GM18507 (cell line): ENCODE measurements at regions not wholly inside any gene's neighbourhood (a gene's known extent, or its start where the extent isn't known, plus 50 kb on each side); places are given as distances from the start of the nearest gene placed in this dataset.
"Not testable (repeated sequence)": the region's sequence is repeated elsewhere in the genome, so short reads cannot be mapped to it uniquely, and the experiment has no call there.

Experiments
- DNase-seq: peaks from one replicate; pipeline ENCODE4 v3.0.0; 2011; ENCODE audit warnings: low read depth; ENCODE audit not compliant: insufficient read length; ENCODE audit errors: extremely low spot score
- FAIRE-seq: peaks from 2 replicates; lab custom pipeline; 2011; peaks lifted over from hg19 to GRCh38; lab: Jason Lieb, UNC

DNA sequence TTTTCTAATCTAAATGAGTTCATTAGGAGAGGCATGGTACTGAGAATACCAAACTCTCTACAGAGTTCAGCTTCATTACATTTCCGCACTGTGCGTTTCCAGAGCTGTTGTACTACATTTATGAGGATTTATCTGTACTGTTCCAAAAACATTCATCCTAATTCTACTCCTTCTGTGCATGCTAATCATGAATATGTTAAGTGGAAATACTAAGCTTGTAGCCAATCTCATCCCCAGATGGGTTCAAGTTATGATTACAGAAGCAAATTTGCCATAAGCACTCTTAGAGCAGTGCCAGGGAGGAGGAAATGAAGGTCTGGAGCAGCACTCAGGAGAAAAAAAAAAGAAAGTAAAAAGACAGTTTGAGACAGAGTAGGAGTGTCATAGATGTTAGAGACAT is 544.3 kb downstream of the GBE1 start:
- no peak for FAIRE-seq
- no peak for DNase-seq

- DNase-seq (no peak), FAIRE-seq (no peak)
These were observed 545.3 kb downstream of the GBE1 start for GRCh38 chr3:81216192-81216591.

DNA sequence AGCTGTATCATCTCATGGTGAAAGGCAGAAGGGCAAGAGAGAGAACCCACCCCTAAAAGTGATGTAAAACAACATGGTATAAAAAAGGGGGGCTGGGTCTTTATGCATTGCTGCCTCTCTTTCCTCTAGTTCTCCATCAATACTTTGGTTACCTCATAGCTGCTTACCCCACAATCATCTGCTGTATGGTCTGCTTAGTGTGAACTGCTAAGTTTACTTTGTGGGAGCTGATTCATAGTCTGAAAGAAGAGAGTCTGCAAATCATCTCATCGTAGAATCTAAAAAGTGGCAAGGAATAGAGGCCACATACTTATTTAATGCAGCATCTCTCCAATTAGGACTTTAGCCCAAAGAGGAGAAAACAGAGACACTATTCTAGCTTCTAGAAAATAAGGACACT is 546.8 kb downstream of the GBE1 start:
- DNase-seq (no peak), FAIRE-seq (no peak)

DNA sequence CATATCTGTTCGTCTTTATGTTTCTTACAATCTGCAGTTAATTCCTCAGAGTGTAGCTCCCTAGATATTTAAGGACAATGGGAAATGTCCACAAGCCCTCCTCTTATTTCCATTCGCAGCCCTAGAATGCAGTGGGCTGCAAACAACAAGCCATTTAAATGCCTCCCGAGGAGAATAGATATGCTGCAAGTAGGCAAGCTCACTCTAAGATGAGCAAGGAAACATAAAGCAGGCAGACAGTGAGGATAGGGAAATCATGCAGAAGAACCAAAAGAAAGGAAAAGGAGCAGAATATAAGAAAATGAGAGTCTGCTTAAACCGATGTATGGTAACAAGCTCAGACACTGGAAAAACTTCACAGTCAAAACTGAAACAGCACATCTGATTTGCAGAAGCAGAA is 561.9 kb downstream of the GBE1 start:
- DNase-seq = no peak
- no peak for FAIRE-seq

- DNase-seq = no peak
- FAIRE-seq = no peak
These were observed 562.7 kb downstream of the GBE1 start for GRCh38 chr3:81198756-81199155.

GRCh38 chr3:81198216-81198615 is 563.2 kb downstream of the GBE1 start:
- FAIRE-seq (no peak), DNase-seq (no peak)

- DNase-seq (no peak), FAIRE-seq (no peak)
These were observed 564.1 kb downstream of the GBE1 start for GRCh38 chr3:81197386-81197785.

GRCh38 chr3:81195478-81195877 is 566.0 kb downstream of the GBE1 start:
- DNase-seq = no peak
- no peak for FAIRE-seq

GRCh38 chr3:81186412-81186811 is 575.0 kb downstream of the GBE1 start:
- FAIRE-seq (no peak), DNase-seq (no peak)

GRCh38 chr3:81182086-81182875 is 579.2 kb downstream of the GBE1 start:
- FAIRE-seq, DNase-seq: not testable (repeated sequence)

- FAIRE-seq (no peak), DNase-seq (no peak)
These were observed 587.9 kb downstream of the GBE1 start for GRCh38 chr3:81173514-81173913.

DNA sequence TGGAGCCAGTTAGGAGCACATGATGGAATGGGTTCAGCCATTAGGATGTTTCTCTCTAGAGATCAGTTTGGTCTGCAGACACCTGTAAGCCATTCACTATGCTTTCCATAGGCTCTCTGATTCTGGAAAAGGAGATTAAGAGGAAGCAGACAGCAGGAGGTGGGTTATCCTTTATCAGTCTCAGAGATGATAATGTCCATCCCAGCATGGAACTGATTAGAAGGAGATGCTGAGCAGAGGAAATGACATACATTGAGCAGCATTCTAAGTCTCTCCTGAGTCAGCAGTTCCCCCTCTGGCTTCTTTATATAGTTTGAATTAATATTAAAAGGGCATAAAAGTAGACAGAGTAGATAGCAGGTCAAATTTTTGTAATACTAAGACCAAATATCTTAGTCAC is 591.1 kb downstream of the GBE1 start:
- no peak for DNase-seq
- FAIRE-seq = no peak

DNA sequence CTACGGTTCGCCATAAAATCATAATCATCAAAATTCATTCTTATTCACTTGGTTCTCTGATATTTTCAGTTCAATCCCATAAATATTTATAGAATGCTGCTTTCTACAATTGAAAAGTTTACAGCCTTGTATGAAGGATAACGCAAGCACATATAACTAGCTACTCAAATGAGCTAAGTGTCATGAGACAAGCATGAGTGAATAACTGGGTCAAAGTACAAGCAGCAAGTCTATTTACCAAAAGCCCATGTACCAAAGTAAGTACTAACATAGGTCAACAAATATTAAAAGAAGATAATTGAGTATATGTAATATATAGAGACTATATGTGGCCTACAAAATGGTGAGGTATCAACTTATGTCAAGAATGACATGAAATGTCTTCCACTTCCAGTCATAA is 596.6 kb downstream of the GBE1 start:
- FAIRE-seq (no peak), DNase-seq (no peak)

- FAIRE-seq = no peak
- no peak for DNase-seq
These were observed 599.6 kb downstream of the GBE1 start for GRCh38 chr3:81161851-81162250.

GRCh38 chr3:81161100-81161499 is 600.3 kb downstream of the GBE1 start:
- no peak for FAIRE-seq

GRCh38 chr3:81154611-81155143 is 606.8 kb downstream of the GBE1 start:
- DNase-seq = no peak
- no peak for FAIRE-seq

More at GRCh38 chr3:81161100-81161499, 600.3 kb downstream of the GBE1 start:
- no peak for DNase-seq

- DNase-seq = no peak
- FAIRE-seq = no peak
These were observed 609.3 kb downstream of the GBE1 start for GRCh38 chr3:81152156-81152555.

DNA sequence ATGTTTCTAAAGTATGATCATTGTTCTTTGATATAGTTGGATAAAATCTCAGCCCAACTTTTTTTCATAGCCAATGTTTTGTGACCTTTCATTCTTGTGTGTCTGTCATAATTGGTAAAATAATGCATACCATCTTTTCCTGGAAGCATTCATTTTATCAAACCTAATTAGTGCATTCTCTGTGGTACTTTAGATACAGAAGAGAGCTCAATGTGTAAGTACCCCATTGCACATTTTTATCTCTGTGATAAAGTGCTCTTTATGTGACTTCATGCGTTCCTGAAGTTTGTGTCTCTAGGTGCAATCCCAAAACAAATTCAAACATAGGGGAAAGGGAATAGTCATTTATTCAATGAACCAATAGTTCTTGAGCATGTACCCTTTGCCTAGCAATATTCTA is 628.5 kb downstream of the GBE1 start:
- FAIRE-seq (no peak), DNase-seq (no peak)

DNA sequence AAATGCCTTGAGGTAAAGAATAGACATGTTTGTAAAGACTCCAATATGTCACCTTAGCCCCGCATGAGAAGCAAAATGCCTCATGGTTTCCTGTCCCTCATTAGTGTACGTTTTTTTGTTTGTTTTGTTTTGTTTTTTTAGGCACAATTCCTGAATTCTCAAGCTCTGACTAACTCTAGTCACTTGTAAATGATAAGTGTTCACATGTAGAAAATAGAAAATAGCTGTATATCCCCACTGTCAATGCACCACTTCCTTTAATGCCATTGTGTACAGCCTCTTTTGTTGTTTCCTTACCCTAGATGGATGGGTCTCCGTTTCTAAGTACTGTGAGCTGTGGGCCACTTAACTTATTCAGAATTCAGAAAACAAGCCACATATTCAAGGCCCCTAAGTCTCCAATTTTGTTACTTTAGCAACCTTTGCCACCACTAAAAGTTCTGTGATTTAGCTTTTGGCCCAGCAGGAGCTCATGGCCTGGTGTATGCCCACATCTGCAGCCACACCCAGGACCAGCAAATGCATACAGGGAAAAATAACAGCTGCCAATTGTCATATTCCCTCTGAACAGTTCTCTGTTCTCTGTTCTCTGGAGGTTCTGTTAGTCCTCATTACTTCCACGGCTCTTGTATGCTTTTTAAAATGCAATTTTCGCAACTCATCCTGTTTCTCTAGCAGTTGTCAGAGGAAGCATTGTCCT is 655.5 kb downstream of the GBE1 start:
- DNase-seq (no peak), FAIRE-seq (no peak)

GRCh38 chr3:81105206-81105605 is 656.2 kb downstream of the GBE1 start:
- no peak for DNase-seq
- FAIRE-seq = no peak

- FAIRE-seq = no peak
- no peak for DNase-seq
These were observed 663.6 kb downstream of the GBE1 start for GRCh38 chr3:81097889-81098288.
